Head of caudate nucleus (tissue), 42 donors: ENCODE measurements at regions not wholly inside any gene's neighbourhood (a gene's known extent, or its start where the extent isn't known, plus 50 kb on each side); places are given as distances from the start of the nearest gene placed in this dataset.
"Not testable (repeated sequence)": the region's sequence is repeated elsewhere in the genome, so short reads cannot be mapped to it uniquely, and the experiment has no call there.

Source experiments
- DNase-seq, 42 donors: peaks; one replicate each; pipeline versions ENCODE4 v3.0.0 to v3.0.0-alpha.2; 2020 to 2021; ENCODE audit warnings: mixed read lengths in 7 of 42
- intact Hi-C: fragments of 100-400 bp; cut with DNase I; formaldehyde crosslinking; loops from one replicate; pipeline ENCODE4 v1.15.0; 2022

- intact Hi-C loops: no loop called here
Observed at GRCh38 chr6:147979966-147980365, 362.7 kb upstream of the SASH1 start.

GRCh38 chr6:147983581-147984366 is 358.9 kb upstream of the SASH1 start:
- intact Hi-C loops: no loop called here

More at GRCh38 chr6:147979966-147980365, 362.7 kb upstream of the SASH1 start:
- no peak for DNase-seq

GRCh38 chr6:147986846-147987245 is 355.8 kb upstream of the SASH1 start:
- intact Hi-C loops: no loop called here
- DNase-seq: no peak

More at GRCh38 chr6:147983581-147984366, 358.9 kb upstream of the SASH1 start:
- DNase-seq: no peak

GRCh38 chr6:147990159-147990558 is 352.5 kb upstream of the SASH1 start:
- intact Hi-C loops: no loop called here
- DNase-seq: no peak

GRCh38 chr6:147991961-147992360 is 350.7 kb upstream of the SASH1 start:
- intact Hi-C loops: no loop called here
- no peak for DNase-seq

GRCh38 chr6:147999001-147999540 is 343.6 kb upstream of the SASH1 start:
- intact Hi-C loops: no loop called here
- no peak for DNase-seq

GRCh38 chr6:148001844-148002642 is 340.6 kb upstream of the SASH1 start:
- DNase-seq: no peak
- intact Hi-C loops: no loop called here

- intact Hi-C loops: no loop called here
- no peak for DNase-seq
Observed at GRCh38 chr6:148004651-148005050, 338.0 kb upstream of the SASH1 start.

GRCh38 chr6:148005806-148006205 is 336.8 kb upstream of the SASH1 start:
- intact Hi-C loops: no loop called here
- no peak for DNase-seq

GRCh38 chr6:148010516-148010915 is 332.1 kb upstream of the SASH1 start:
- DNase-seq, intact Hi-C loops: not testable (repeated sequence)

- DNase-seq: no peak
- intact Hi-C loops: no loop called here
Observed at GRCh38 chr6:148016013-148016412, 326.6 kb upstream of the SASH1 start.

- intact Hi-C loops: no loop called here
- DNase-seq: no peak
Observed at GRCh38 chr6:148021165-148021564, 321.5 kb upstream of the SASH1 start.

- no peak for DNase-seq
Observed at GRCh38 chr6:148021699-148022098, 320.9 kb upstream of the SASH1 start.

GRCh38 chr6:148022279-148022678 is 320.4 kb upstream of the SASH1 start:
- intact Hi-C loops: not testable (repeated sequence)

More at GRCh38 chr6:148021699-148022098, 320.9 kb upstream of the SASH1 start:
- intact Hi-C loops: no loop called here

GRCh38 chr6:148027201-148027600 is 315.4 kb upstream of the SASH1 start:
- no peak for DNase-seq

More at GRCh38 chr6:148022279-148022678, 320.4 kb upstream of the SASH1 start:
- not testable (repeated sequence) for DNase-seq

GRCh38 chr6:148035806-148036390 is 306.7 kb upstream of the SASH1 start:
- intact Hi-C loops: no loop called here
- no peak for DNase-seq

More at GRCh38 chr6:148027201-148027600, 315.4 kb upstream of the SASH1 start:
- intact Hi-C loops: no loop called here

- no peak for DNase-seq
Observed at GRCh38 chr6:148037496-148037895, 305.1 kb upstream of the SASH1 start.

GRCh38 chr6:148041546-148041945 is 301.1 kb upstream of the SASH1 start:
- DNase-seq: no peak
- intact Hi-C loops: no loop called here

More at GRCh38 chr6:148037496-148037895, 305.1 kb upstream of the SASH1 start:
- intact Hi-C loops: no loop called here

- DNase-seq: no peak
- intact Hi-C loops: no loop called here
Observed at GRCh38 chr6:148042536-148042935, 300.1 kb upstream of the SASH1 start.
